ENCODE measurements at regions not wholly inside any gene's neighbourhood (a gene's known extent, or its start where the extent isn't known, plus 50 kb on each side); places are given as distances from the start of the nearest gene placed in this dataset.

- no peak for DNase-seq
These were observed 257.2 kb downstream of the CYRIA start for GRCh38 chr2:16408331-16409005.

DNA sequence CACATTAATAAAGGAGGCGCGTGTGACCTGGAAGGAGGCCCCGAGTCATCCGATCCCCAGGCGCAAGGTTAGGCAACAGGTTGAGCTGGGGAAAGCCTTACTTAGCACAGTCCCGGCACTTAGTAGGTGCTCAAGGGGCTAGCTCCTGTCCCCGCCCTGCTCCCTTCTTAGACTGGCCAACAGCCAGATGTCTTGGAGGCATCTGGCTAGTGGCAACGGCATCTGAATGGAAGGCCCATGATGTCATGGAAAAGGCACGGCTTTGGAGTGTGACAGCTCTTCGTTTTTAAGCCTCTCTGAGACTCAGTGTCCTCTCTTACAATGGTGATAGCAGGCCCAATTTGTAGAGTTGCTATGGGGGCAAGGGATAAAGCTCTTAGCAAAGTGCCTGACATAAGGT is 258.3 kb downstream of the CYRIA start:
- no peak for DNase-seq

- DNase-seq: no peak
These were observed 258.9 kb downstream of the CYRIA start for GRCh38 chr2:16406496-16407289.

DNA sequence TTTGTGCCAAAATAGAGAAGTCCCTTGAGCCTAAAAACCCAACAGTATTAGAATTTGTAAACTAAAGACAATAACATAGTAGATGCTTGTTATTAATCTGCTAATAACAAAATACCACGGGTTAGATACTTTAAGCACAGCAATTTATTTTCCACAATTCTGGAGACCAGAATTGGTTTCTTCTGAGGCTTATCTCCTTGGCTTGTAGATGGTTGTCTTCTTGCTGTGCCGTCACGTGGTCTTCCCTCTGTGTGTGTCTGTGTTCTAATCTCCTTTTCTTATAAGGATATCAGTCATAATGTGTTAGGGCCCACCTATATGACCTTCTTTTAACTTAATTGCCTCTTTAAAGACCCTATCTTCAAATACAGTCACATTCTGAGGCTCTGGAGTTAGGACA is 260.1 kb downstream of the CYRIA start:
- no peak for DNase-seq

- DNase-seq: no peak
These were observed 260.9 kb downstream of the CYRIA start for GRCh38 chr2:16404551-16405300.

- no peak for DNase-seq
These were observed 261.5 kb downstream of the CYRIA start for GRCh38 chr2:16404146-16404545.

DNA sequence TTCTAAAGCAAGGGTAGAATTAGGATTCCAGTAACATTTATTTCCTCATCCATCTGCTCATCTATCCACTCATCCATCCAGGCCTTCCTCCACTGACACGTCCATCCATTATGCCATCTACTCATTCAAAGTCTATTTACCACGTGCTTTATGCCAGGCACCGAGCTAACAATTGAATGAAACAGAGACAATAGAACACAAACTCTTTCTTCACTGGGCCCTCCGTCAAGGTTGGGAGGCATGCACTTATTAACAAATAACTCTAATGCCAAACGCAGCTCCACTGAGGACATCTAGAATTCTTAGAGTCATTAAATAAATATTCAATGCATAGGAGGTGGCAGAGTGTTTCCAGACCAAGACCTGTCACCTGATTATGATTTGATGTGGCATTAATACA is 262.7 kb downstream of the CYRIA start:
- DNase-seq: no peak

GRCh38 chr2:16401761-16402300 is 263.8 kb downstream of the CYRIA start:
- no peak for DNase-seq

DNA sequence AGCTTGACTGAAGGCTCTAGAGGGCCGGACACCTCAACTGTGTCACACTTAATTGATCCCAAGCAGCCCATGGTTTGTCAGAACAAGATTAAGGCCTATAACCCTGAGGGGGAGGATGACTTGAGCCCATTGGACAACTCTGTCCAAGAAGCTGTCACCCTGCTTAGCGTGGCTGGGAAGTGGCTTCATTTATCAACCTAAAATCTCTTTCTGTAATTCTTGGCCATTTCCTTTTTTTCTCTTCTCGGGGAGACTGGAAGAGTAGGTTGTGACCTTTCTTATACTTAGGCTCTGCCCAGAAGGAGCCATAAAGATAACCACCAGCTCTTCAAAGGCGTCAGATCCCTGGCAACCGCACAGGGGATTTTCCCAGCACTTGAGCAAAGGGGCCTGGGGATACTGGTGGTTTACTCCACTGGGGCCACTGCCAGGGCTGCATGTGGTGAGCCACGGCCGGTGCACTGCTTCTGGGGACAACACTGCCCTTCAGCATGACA is 265.5 kb downstream of the CYRIA start:
- no peak for DNase-seq

DNA sequence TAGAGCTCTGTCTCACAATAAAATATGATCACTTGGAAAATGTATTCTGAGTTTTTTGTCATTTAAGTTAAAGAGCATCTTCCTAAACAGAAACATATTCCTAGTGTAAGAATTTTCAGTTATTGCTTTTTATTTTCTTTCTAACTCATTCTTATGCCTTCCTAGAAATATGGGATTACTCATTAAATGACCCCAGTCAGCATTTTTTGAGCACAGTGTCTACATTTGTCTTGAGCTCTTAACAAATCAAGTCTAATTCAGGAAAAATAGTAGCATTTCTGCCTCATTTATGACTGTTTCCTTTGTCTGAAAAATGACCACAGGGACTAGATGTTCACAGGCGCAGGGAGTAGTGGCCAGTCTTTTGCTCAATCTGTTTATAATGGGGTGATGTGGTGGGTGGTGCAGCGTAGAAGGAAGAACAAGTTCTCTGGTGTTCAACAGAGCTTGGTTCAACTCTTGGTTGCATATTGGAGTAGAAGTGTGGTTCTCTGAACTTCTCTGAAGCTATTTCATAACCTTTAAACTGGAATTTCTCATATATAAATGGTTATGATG is 267.1 kb downstream of the CYRIA start:
- no peak for DNase-seq

- DNase-seq: no peak
These were observed 267.8 kb downstream of the CYRIA start for GRCh38 chr2:16397681-16398475.

DNA sequence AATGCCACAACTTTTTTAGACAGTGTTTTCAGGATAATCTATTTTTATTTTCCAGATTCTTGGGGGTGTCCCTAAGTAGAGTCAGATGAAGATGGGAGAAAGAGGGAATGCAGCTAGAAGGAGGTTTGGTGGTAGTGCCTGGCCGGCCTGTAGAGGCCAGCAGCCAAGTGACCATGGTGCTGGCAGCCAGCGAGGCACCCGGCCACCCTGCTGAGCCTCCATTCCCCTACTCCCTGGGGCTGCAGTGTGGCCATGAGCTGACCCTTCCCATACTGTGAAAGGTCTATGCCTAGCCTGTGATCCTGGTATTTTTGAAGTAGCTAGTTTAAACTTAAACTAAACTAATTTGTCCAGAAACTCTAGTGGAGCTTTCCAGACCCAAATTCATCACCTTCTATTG is 268.6 kb downstream of the CYRIA start:
- DNase-seq: no peak

- DNase-seq: no peak
These were observed 269.5 kb downstream of the CYRIA start for GRCh38 chr2:16396171-16396570.

GRCh38 chr2:16395601-16396000 is 270.0 kb downstream of the CYRIA start:
- no peak for DNase-seq

- DNase-seq: no peak
These were observed 270.6 kb downstream of the CYRIA start for GRCh38 chr2:16394986-16395550.

- no peak for DNase-seq
These were observed 271.3 kb downstream of the CYRIA start for GRCh38 chr2:16394072-16394985.

- DNase-seq: no peak
These were observed 272.0 kb downstream of the CYRIA start for GRCh38 chr2:16393500-16394071.

DNA sequence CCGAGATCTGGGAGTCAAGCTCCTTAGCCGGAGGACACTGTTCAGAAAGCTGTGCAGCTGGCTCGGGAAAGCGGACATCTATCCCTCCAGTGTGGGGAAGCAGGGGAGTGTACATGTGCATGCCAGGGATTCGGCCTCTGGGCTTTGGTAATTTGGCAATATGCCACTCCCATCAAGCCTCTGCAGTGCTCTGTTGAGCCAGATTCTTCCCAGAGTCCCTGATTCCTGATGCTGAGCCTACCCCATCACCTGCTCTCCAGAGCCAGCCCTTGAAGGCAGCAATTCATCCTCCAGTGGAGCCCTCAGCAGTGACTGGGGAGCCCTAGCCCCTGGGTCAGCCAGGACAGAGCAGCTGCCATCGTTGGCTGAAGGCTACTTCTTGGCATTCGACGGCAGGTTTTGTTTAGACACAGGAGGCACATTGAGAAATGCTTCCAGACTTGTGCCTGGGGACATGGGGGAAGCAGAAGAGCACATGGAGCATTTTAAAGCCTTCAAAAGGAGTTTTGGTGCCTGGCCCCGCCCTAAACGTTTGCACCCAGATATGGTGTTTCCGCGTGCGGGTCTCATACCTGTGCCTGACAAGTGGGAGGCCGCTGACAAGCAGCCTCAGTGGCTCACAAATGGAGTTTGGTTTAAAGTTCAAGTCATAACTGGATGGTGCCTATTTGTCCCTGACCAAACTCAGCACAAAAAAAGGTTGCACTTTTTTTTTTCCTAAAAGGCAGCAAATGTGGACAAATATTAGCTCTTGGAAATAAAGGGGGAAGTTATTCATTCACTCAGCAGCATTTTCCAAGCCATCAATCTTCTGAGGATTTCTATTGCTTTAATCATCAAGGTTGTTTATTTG is 272.8 kb downstream of the CYRIA start:
- no peak for DNase-seq

- no peak for DNase-seq
These were observed 273.6 kb downstream of the CYRIA start for GRCh38 chr2:16391986-16392385.
